Heart left ventricle (tissue), 13 donors: ENCODE measurements at regions not wholly inside any gene's neighbourhood (a gene's known extent, or its start where the extent isn't known, plus 50 kb on each side); places are given as distances from the start of the nearest gene placed in this dataset.

ENCODE experiments used
- CTCF ChIP-seq, 12 donors: fragments of 200-600 bp; sonication (generic) in 4 of 12; IDR thresholded peaks; one replicate each; pipeline versions ENCODE4 v1.5.0 to v1.8.0; 2018 to 2022; ENCODE audit warnings: antibody characterized with exemption in 12 of 12, mild to moderate bottlenecking in 5 of 12
- POLR2A ChIP-seq, 2 donors: fragments of 450-650 bp; IDR thresholded peaks; one replicate each; pipeline ENCODE4 v1.6.1; 2017; ENCODE audit warnings: antibody characterized with exemption in 2 of 2, mild to moderate bottlenecking in 2 of 2, moderate library complexity in 2 of 2
- donor health status: ischemic (EF 13 %, LVEDD 7.1; RV severe dilation, severe dysfunction).
- donor health status: DM: no; HTN: yes; CAD: no.
- donor health status: DM: no; HTN: no; CAD: no.
- donor health status: ischemic (EF 25% LVEDD 6.9; RV normal size, moderate dysfunction).
- donor health status: ischemic (EF 25% LVEDD 5.7; RV mildly dilated, moderate dysfunction).
- donor health status: ischemic (EF 35%, LVEDD 5.7; RV mildly dilated, moderate dysfunction).
- donor health status: nonischemic (EF 11% LVEDD 7.7; RV severe dilation, severe dysfunction).
- donor health status: DM: yes; HTN: yes; CAD: no.
- donor health status: PGD.
- donor health status: ischemic (EF 29% LVEDD 5.4; RV normal size, mild dysfunction).
- donor health status: nonischemic (EF 23%, LVEDD 6.1; RV moderate dilation, normal function).

GRCh38 chr12:47412601-47413236 lies 293.1 kb downstream of the RPAP3 start:
- no peak for TF ChIP-seq CTCF (IDR thresholded peaks at IDR 0.05)
- no peak for TF ChIP-seq POLR2A (IDR thresholded peaks at IDR 0.05)
